ENCODE measurements at regions not wholly inside any gene's neighbourhood (a gene's known extent, or its start where the extent isn't known, plus 50 kb on each side); places are given as distances from the start of the nearest gene placed in this dataset.

GRCh38 chr18:79626905-79627749, 52.5 kb upstream of the CTDP1 start:
- no peak for DNase-seq (ENCODE audit: low read depth)

GRCh38 chr18:79627750-79628294, 51.8 kb upstream of the CTDP1 start:
- no peak for DNase-seq (ENCODE audit: low read depth)

GRCh38 chr18:79628416-79629248, 51.0 kb upstream of the CTDP1 start:
- DNase-seq (ENCODE audit: low read depth), result no peak

- no peak for DNase-seq (ENCODE audit: low read depth)
Measured at GRCh38 chr18:79629249-79629558, 50.4 kb upstream of the CTDP1 start.

- DNase-seq (ENCODE audit: low read depth), result no peak
Measured at GRCh38 chr18:79629606-79630005, 50.0 kb upstream of the CTDP1 start.

All from RPMI7951 (cell line).